NCI-H1048 (cell line): ENCODE measurements at regions not wholly inside any gene's neighbourhood (a gene's known extent, or its start where the extent isn't known, plus 50 kb on each side); places are given as distances from the start of the nearest gene placed in this dataset.

Source experiments
- DNase-seq: peaks from one replicate; lab custom pipeline; 2025; lab: John Stamatoyannopoulos, UW

GRCh38 chr6:114550316-114550715, 207.5 kb upstream of the HS3ST5 start:
- no peak for DNase-seq

GRCh38 chr6:114543696-114544095, 200.9 kb upstream of the HS3ST5 start:
- DNase-seq = no peak

- DNase-seq = no peak
These were observed 199.0 kb upstream of the HS3ST5 start for GRCh38 chr6:114541794-114542193.

- no peak for DNase-seq
These were observed 195.2 kb upstream of the HS3ST5 start for GRCh38 chr6:114537977-114538376.

GRCh38 chr6:114534813-114535212, 192.0 kb upstream of the HS3ST5 start:
- no peak for DNase-seq

GRCh38 chr6:114524081-114524480, 181.3 kb upstream of the HS3ST5 start:
- DNase-seq = no peak

- no peak for DNase-seq
These were observed 180.7 kb upstream of the HS3ST5 start for GRCh38 chr6:114523508-114523907.

- DNase-seq = no peak
These were observed 179.1 kb upstream of the HS3ST5 start for GRCh38 chr6:114521926-114522325.

GRCh38 chr6:114520976-114521375, 178.2 kb upstream of the HS3ST5 start:
- DNase-seq = no peak

- no peak for DNase-seq
These were observed 171.3 kb upstream of the HS3ST5 start for GRCh38 chr6:114514170-114514569.

GRCh38 chr6:114471450-114471849, 128.6 kb upstream of the HS3ST5 start:
- no peak for DNase-seq

- DNase-seq = no peak
These were observed 125.1 kb upstream of the HS3ST5 start for GRCh38 chr6:114467931-114468330.

GRCh38 chr6:114465511-114465910, 122.7 kb upstream of the HS3ST5 start:
- no peak for DNase-seq

GRCh38 chr6:114453737-114454276, 111.0 kb upstream of the HS3ST5 start:
- no peak for DNase-seq

- DNase-seq = no peak
These were observed 110.1 kb upstream of the HS3ST5 start for GRCh38 chr6:114452785-114453401.

GRCh38 chr6:114450631-114451030, 107.8 kb upstream of the HS3ST5 start:
- no peak for DNase-seq

GRCh38 chr6:114449659-114450058, 106.8 kb upstream of the HS3ST5 start:
- DNase-seq = no peak

GRCh38 chr6:114446342-114446741, 103.5 kb upstream of the HS3ST5 start:
- no peak for DNase-seq

- DNase-seq = no peak
These were observed 103.0 kb upstream of the HS3ST5 start for GRCh38 chr6:114445846-114446245.

GRCh38 chr6:114439411-114439810, 96.6 kb upstream of the HS3ST5 start:
- DNase-seq = no peak

- no peak for DNase-seq
These were observed 94.4 kb upstream of the HS3ST5 start for GRCh38 chr6:114437235-114437634.

GRCh38 chr6:114436691-114437090, 93.9 kb upstream of the HS3ST5 start:
- no peak for DNase-seq

GRCh38 chr6:114435985-114436384, 93.2 kb upstream of the HS3ST5 start:
- no peak for DNase-seq

- DNase-seq = no peak
These were observed 89.6 kb upstream of the HS3ST5 start for GRCh38 chr6:114432400-114432799.
